Keratinocyte (primary cell): ENCODE measurements at regions not wholly inside any gene's neighbourhood (a gene's known extent, or its start where the extent isn't known, plus 50 kb on each side); places are given as distances from the start of the nearest gene placed in this dataset.

Source experiments
- DNase-seq: peaks from one replicate; pipeline ENCODE4 v3.0.0-alpha.2; 2011; ENCODE audit warnings: low read depth, missing footprints, low spot score
- FAIRE-seq: peaks from 2 replicates; lab custom pipeline; 2011; peaks lifted over from hg19 to GRCh38; lab: Jason Lieb, UNC
- H2AFZ ChIP-seq: 2 replicates; pipeline ENCODE4 v1.6.0; 2012; ENCODE audit warnings: low read length, control low read depth, inconsistent platforms; ENCODE audit not compliant: control insufficient read depth
- H3K27ac ChIP-seq: 2 replicates; pipeline ENCODE4 v1.5.1; 2011; ENCODE audit warnings: low read length; ENCODE audit not compliant: control insufficient read depth, insufficient read depth
- H3K27me3 ChIP-seq: 3 replicates; pipeline ENCODE4 v1.6.0; 2011; ENCODE audit warnings: low read length; ENCODE audit not compliant: control insufficient read depth, insufficient read depth; ENCODE audit errors: extremely low read depth
- H3K36me3 ChIP-seq, 2 experiments: 2 replicates in 1 of 2; 3 replicates in 1 of 2; pipeline ENCODE4 v1.5.1; 2011; ENCODE audit warnings: low read length in 2 of 2, mild to moderate bottlenecking in 1 of 2; ENCODE audit not compliant: control insufficient read depth in 2 of 2, insufficient read depth in 2 of 2; ENCODE audit errors: extremely low read depth in 1 of 2
- H3K4me1 ChIP-seq: 3 replicates; pipeline ENCODE4 v1.5.1; 2011; ENCODE audit warnings: low read length; ENCODE audit not compliant: control insufficient read depth, insufficient read depth; ENCODE audit errors: extremely low read depth
- H3K4me2 ChIP-seq: 3 replicates; pipeline ENCODE4 v1.6.0; 2011; ENCODE audit warnings: low read depth, low read length; ENCODE audit not compliant: control insufficient read depth, insufficient read depth; ENCODE audit errors: extremely low read depth
- H3K4me3 ChIP-seq, 3 experiments: fragments of 200-600 bp in 1 of 3; sonication (generic) in 1 of 3; 2 replicates in 2 of 3; 3 replicates in 1 of 3; pipeline ENCODE4 v1.5.1; 2011 to 2016; ENCODE audit warnings: low read length in 3 of 3, mild to moderate bottlenecking in 3 of 3, control low read depth in 2 of 3, inconsistent platforms in 1 of 3, low read depth in 1 of 3, mixed read lengths in 1 of 3, mixed run types in 1 of 3, moderate library complexity in 1 of 3; ENCODE audit not compliant: control insufficient read depth in 2 of 3, insufficient read depth in 2 of 3; ENCODE audit errors: extremely low read depth in 1 of 3
- H3K79me2 ChIP-seq: 2 replicates; pipeline ENCODE4 v1.6.0; 2012; ENCODE audit warnings: low read length; ENCODE audit not compliant: control insufficient read depth, insufficient read depth
- H3K9ac ChIP-seq: 3 replicates; pipeline ENCODE4 v1.6.0; 2011; ENCODE audit warnings: low read length; ENCODE audit not compliant: control insufficient read depth, insufficient read depth; ENCODE audit errors: extremely low read depth
- H3K9me1 ChIP-seq: 3 replicates; pipeline ENCODE4 v1.6.0; 2011; ENCODE audit warnings: low read length; ENCODE audit not compliant: control insufficient read depth, insufficient read depth; ENCODE audit errors: extremely low read depth
- H3K9me3 ChIP-seq: 2 replicates; pipeline ENCODE4 v1.5.1; 2012; ENCODE audit warnings: low read depth, low read length; ENCODE audit not compliant: control insufficient read depth
- H4K20me1 ChIP-seq: 3 replicates; pipeline ENCODE4 v1.6.0; 2011; ENCODE audit warnings: low read length; ENCODE audit not compliant: control insufficient read depth, insufficient read depth; ENCODE audit errors: extremely low read depth
- CTCF ChIP-seq, 3 experiments: IDR thresholded peaks in 1 of 3; conservative IDR thresholded peaks in 1 of 3; optimal IDR thresholded peaks in 1 of 3; 2 replicates in 2 of 3; 3 replicates in 1 of 3; pipeline versions ENCODE3 to v1.5.1; 2011; ENCODE audit warnings: low read length in 3 of 3, mild to moderate bottlenecking in 3 of 3, moderate library complexity in 2 of 3, control low read depth in 1 of 3, inconsistent platforms in 1 of 3; ENCODE audit not compliant: insufficient read depth in 2 of 3; ENCODE audit errors: extremely low read depth in 1 of 3
- EZH2 ChIP-seq: IDR thresholded peaks from one replicate; pipeline ENCODE4 v1.6.1; 2012; ENCODE audit warnings: inconsistent platforms, mild to moderate bottlenecking, low read length, moderate library complexity
- dilution Hi-C: fragments of 300-500 bp; cut with MboI; formaldehyde crosslinking; loops from one replicate; pipeline ENCODE4 v1.7.0; 2020; ENCODE audit warnings: low sequenced_read_pairs; ENCODE audit not compliant: extremely low pct_ligation_motif_present

DNA sequence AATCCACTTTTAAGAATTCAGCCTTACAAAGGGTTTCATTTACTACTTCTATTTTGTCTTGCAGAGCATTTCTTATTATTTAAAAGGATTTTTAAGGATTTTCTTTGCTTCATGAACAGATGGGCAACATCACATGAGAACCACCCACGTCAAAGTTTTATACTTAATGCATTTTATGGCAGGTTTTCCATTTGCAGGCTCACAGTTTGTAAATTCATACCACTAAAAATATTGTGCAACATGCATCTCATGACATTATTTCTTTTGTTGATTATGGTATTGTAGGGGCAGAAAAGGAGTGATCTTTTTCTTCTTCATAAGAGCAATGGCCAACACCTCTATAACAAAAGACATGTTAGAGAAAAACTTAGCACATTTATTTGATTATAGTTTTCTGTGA lies 554.0 kb upstream of the SPRY2 start:
- Histone ChIP-seq H3K4me3 (no peak overlapping the region), H3K27me3 (no peaks in the 10 kb centered on the region), H3K4me2 (no peak overlapping the region), H3K9me3 (no peaks in the 10 kb centered on the region), H2AFZ (no peak overlapping the region), H3K9ac (no peak overlapping the region), H3K36me3 (no peaks in the 10 kb centered on the region), H3K4me1 (no peaks in the 10 kb centered on the region), H3K9me1 (no peaks in the 10 kb centered on the region), H3K27ac (no peak overlapping the region), H4K20me1 (no peaks in the 10 kb centered on the region), H3K79me2 (no peaks in the 10 kb centered on the region)
- DNase-seq = no peak
- TF ChIP-seq EZH2 (no peak), CTCF (optimal IDR thresholded peaks at IDR 0.05 in 1 of 3, IDR thresholded peaks at IDR 0.05 in 1 of 3, conservative IDR thresholded peaks at IDR 0.05 in 1 of 3; ENCODE audit: extremely low read depth in 1 of 3, insufficient read depth in 2 of 3, low read length in 3 of 3) (no peak)
- no peak for FAIRE-seq
- dilution Hi-C loops = no loop called here

DNA sequence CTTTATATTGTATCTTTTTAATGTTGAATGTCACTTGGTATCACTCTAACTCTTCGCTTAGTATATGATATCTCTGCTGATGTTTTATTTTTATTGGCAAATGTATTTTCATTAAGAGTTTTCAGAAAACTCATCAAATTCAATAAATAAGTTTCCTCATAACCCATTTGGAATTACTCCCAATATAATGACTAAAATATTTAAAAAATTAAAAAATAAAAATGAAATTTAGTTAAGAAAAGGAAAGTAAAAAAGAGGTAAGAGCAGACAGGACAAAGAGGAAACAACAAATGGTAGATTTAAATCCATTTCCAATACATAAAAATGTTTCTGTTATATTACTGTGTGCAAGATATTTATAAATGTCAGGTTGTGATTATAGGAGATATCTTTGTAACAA lies 548.9 kb upstream of the SPRY2 start:
- Histone ChIP-seq H3K4me1 (no peaks in the 10 kb centered on the region), H3K9me3 (no peaks in the 10 kb centered on the region), H3K27me3 (no peaks in the 10 kb centered on the region), H3K79me2 (no peaks in the 10 kb centered on the region), H3K4me2 (no peak overlapping the region), H3K36me3 (no peaks in the 10 kb centered on the region), H3K4me3 (no peak overlapping the region), H4K20me1 (no peaks in the 10 kb centered on the region), H2AFZ (no peak overlapping the region), H3K9ac (no peak overlapping the region), H3K27ac (no peak overlapping the region), H3K9me1 (no peaks in the 10 kb centered on the region)
- DNase-seq (no peak), FAIRE-seq (no peak)
- TF ChIP-seq CTCF (optimal IDR thresholded peaks at IDR 0.05 in 1 of 3, IDR thresholded peaks at IDR 0.05 in 1 of 3, conservative IDR thresholded peaks at IDR 0.05 in 1 of 3; ENCODE audit: extremely low read depth in 1 of 3, insufficient read depth in 2 of 3, low read length in 3 of 3) (no peak), EZH2 (no peak)
- dilution Hi-C loops = no loop called here
